HepG2 (cell line): ENCODE measurements at regions not wholly inside any gene's neighbourhood (a gene's known extent, or its start where the extent isn't known, plus 50 kb on each side); places are given as distances from the start of the nearest gene placed in this dataset.

ENCODE experiments used
- BCL6 ChIP-seq: IDR thresholded peaks from 2 replicates; pipeline ENCODE4 v1.6.1; 2016; ENCODE audit warnings: missing genetic modification reagents, missing compliant biosample characterization
- BHLHE40 ChIP-seq: IDR thresholded peaks from 2 replicates; pipeline ENCODE4 v1.6.1; 2011; ENCODE audit warnings: low read length, improper control_type of control experiment
- EZH2 ChIP-seq: conservative IDR thresholded peaks from 2 replicates; pipeline ENCODE4 v1.6.1; 2012; ENCODE audit warnings: mild to moderate bottlenecking, low read depth, low read length, moderate library complexity
- GATAD1 ChIP-seq: IDR thresholded peaks from 2 replicates; pipeline ENCODE4 v1.6.1; 2016; ENCODE audit warnings: missing genetic modification reagents, missing compliant biosample characterization
- GLI4 ChIP-seq: sonication (generic); formaldehyde crosslinking; IDR thresholded peaks from 2 replicates; pipeline ENCODE4 v1.5.1; 2020; ENCODE audit warnings: missing genetic modification reagents, mild to moderate bottlenecking, moderate library complexity, borderline replicate concordance
- HNRNPL ChIP-seq: fragments of 200-400 bp; formaldehyde crosslinking; IDR thresholded peaks from 2 replicates; pipeline ENCODE4 v1.6.1; 2017; ENCODE audit warnings: mild to moderate bottlenecking, low read depth, low read length
- POLR2A ChIP-seq, 2 experiments: IDR thresholded peaks; 2 replicates each; pipeline ENCODE4 v1.6.1; 2011; ENCODE audit warnings: low read depth in 2 of 2, low read length in 2 of 2, mild to moderate bottlenecking in 1 of 2, moderate library complexity in 1 of 2; ENCODE audit not compliant: insufficient read depth in 1 of 2
- ZNF274 ChIP-seq: sonication (generic); formaldehyde crosslinking; IDR thresholded peaks from 2 replicates; pipeline ENCODE4 v1.5.1; 2020; ENCODE audit warnings: mild to moderate bottlenecking, missing genetic modification reagents
- ZNF362 ChIP-seq: sonication (generic); formaldehyde crosslinking; IDR thresholded peaks from 2 replicates; pipeline ENCODE4 v1.4.0; 2020; ENCODE audit warnings: missing genetic modification reagents, mild to moderate bottlenecking, borderline replicate concordance
- ZNF782 ChIP-seq: sonication (generic); formaldehyde crosslinking; IDR thresholded peaks from 2 replicates; pipeline ENCODE4 v1.4.0; 2020; ENCODE audit warnings: missing genetic modification reagents, mild to moderate bottlenecking, borderline replicate concordance

GRCh38 chr7:36088966-36089365 is 64.1 kb upstream of the EEPD1 start:
- TF ChIP-seq ZNF782 (no peak), BHLHE40 (no peak), ZNF274 (CRISPR knock-in tag) (no peak), GLI4 (CRISPR knock-in tag) (no peak), GATAD1 (CRISPR knock-in tag) (no peak), POLR2A (IDR thresholded peaks at IDR 0.05; ENCODE audit: insufficient read depth in 1 of 2, low read depth in 2 of 2, low read length in 2 of 2) (no peak), EZH2 (no peak), BCL6 (CRISPR knock-in tag) (no peak), ZNF362 (CRISPR knock-in tag) (no peak), HNRNPL (no peak)
